ENCODE measurements at regions not wholly inside any gene's neighbourhood (a gene's known extent, or its start where the extent isn't known, plus 50 kb on each side); places are given as distances from the start of the nearest gene placed in this dataset.

- no peak for DNase-seq (ENCODE audit: low spot score)
Measured at GRCh38 chrX:98371994-98372393, 1488.3 kb downstream of the RPA4 start.

GRCh38 chrX:98379134-98379533 is 1495.4 kb downstream of the RPA4 start:
- no peak for DNase-seq (ENCODE audit: low spot score)

- no peak for DNase-seq (ENCODE audit: low spot score)
Measured at GRCh38 chrX:98380106-98380505, 1496.4 kb downstream of the RPA4 start.

- DNase-seq (ENCODE audit: low spot score): no peak
Measured at GRCh38 chrX:98380556-98380955, 1496.8 kb downstream of the RPA4 start.

GRCh38 chrX:98398542-98398941 is 1514.8 kb downstream of the RPA4 start:
- DNase-seq (ENCODE audit: low spot score): peak; percentile 33

GRCh38 chrX:98405376-98405775 is 1521.7 kb downstream of the RPA4 start:
- DNase-seq (ENCODE audit: low spot score): no peak

GRCh38 chrX:98407584-98407983 is 1523.9 kb downstream of the RPA4 start:
- no peak for DNase-seq (ENCODE audit: low spot score)

GRCh38 chrX:98409867-98410266 is 1526.2 kb downstream of the RPA4 start:
- no peak for DNase-seq (ENCODE audit: low spot score)

GRCh38 chrX:98412058-98412457 is 1528.3 kb downstream of the RPA4 start:
- DNase-seq (ENCODE audit: low spot score): no peak

- no peak for DNase-seq (ENCODE audit: low spot score)
Measured at GRCh38 chrX:98422536-98422935, 1538.8 kb downstream of the RPA4 start.

GRCh38 chrX:98432413-98432812 is 1548.7 kb downstream of the RPA4 start:
- DNase-seq (ENCODE audit: low spot score): no peak

- DNase-seq (ENCODE audit: low spot score): no peak
Measured at GRCh38 chrX:98448524-98448923, 1564.8 kb downstream of the RPA4 start.

GRCh38 chrX:98452456-98452855 is 1568.7 kb downstream of the RPA4 start:
- DNase-seq (ENCODE audit: low spot score): no peak

- no peak for DNase-seq (ENCODE audit: low spot score)
Measured at GRCh38 chrX:98459669-98460068, 1576.0 kb downstream of the RPA4 start.

GRCh38 chrX:98480606-98481005 is 1596.9 kb downstream of the RPA4 start:
- DNase-seq (ENCODE audit: low spot score): no peak

GRCh38 chrX:98481636-98482035 is 1597.9 kb downstream of the RPA4 start:
- no peak for DNase-seq (ENCODE audit: low spot score)

GRCh38 chrX:98490670-98491069 is 1607.0 kb downstream of the RPA4 start:
- no peak for DNase-seq (ENCODE audit: low spot score)

- no peak for DNase-seq (ENCODE audit: low spot score)
Measured at GRCh38 chrX:98501426-98501825, 1617.7 kb downstream of the RPA4 start.

- no peak for DNase-seq (ENCODE audit: low spot score)
Measured at GRCh38 chrX:98506907-98507306, 1623.2 kb downstream of the RPA4 start.

- no peak for DNase-seq (ENCODE audit: low spot score)
Measured at GRCh38 chrX:98514032-98514431, 1630.3 kb downstream of the RPA4 start.

- DNase-seq (ENCODE audit: low spot score): no peak
Measured at GRCh38 chrX:98516120-98516519, 1632.4 kb downstream of the RPA4 start.

GRCh38 chrX:98523026-98523425 is 1639.3 kb downstream of the RPA4 start:
- DNase-seq (ENCODE audit: low spot score): no peak

GRCh38 chrX:98523521-98523920 is 1639.8 kb downstream of the RPA4 start:
- no peak for DNase-seq (ENCODE audit: low spot score)

- DNase-seq (ENCODE audit: low spot score): no peak
Measured at GRCh38 chrX:98548519-98548918, 1664.8 kb downstream of the RPA4 start.

- no peak for DNase-seq (ENCODE audit: low spot score)
Measured at GRCh38 chrX:98568795-98569194, 1685.1 kb downstream of the RPA4 start.

Measured in kidney capillary endothelial cell (primary cell).